ENCODE measurements at regions not wholly inside any gene's neighbourhood (a gene's known extent, or its start where the extent isn't known, plus 50 kb on each side); places are given as distances from the start of the nearest gene placed in this dataset.
A peak's percentile ranks its signal among the peaks of the same experiment; 100 is the strongest.

GRCh38 chr5:74015716-74016115 lies 389.7 kb downstream of the ARHGEF28 start (continued):
- TF ChIP-seq ZNF426 (tag by site-specific recombination; IDR thresholded peaks at IDR 0.05) (no peak), SP3 (tag by site-specific recombination; IDR thresholded peaks at IDR 0.05) (no peak), ZNF146 (tag by site-specific recombination; IDR thresholded peaks at IDR 0.05) (no peak), ZNF335 (tag by site-specific recombination; conservative IDR thresholded peaks at IDR 0.05) (no peak), ZNF416 (tag by site-specific recombination; IDR thresholded peaks at IDR 0.05) (no peak), ZNF248 (tag by site-specific recombination; IDR thresholded peaks at IDR 0.05) (no peak), ZNF529 (tag by site-specific recombination; IDR thresholded peaks at IDR 0.05; ENCODE audit: insufficient replicate concordance) (no peak), ZNF354C (tag by site-specific recombination; IDR thresholded peaks at IDR 0.05; ENCODE audit: borderline replicate concordance, low read depth) (no peak), REST (tag by site-specific recombination; IDR thresholded peaks at IDR 0.05) (no peak), ZBTB20 (tag by site-specific recombination; IDR thresholded peaks at IDR 0.05) (no peak), ZNF645 (tag by site-specific recombination; IDR thresholded peaks at IDR 0.05) (no peak), ZNF138 (tag by site-specific recombination; IDR thresholded peaks at IDR 0.05; ENCODE audit: borderline replicate concordance) (no peak), ZBTB49 (tag by site-specific recombination; IDR thresholded peaks at IDR 0.05; ENCODE audit: low read depth) (no peak)

GRCh38 chr5:74013222-74013621 lies 387.2 kb downstream of the ARHGEF28 start:
- POLR2A ChIA-PET, result no interaction called here
- CTCF ChIA-PET, result no interaction called here

GRCh38 chr5:74009502-74009901 lies 383.5 kb downstream of the ARHGEF28 start:
- POLR2A ChIA-PET, result no interaction called here
- no peaks in the 10 kb centered on the region for H3K4me1 ChIP-seq (ENCODE audit: control insufficient read depth, insufficient read depth, low read length)
- TF ChIP-seq ZFHX2 (tag by site-specific recombination; conservative IDR thresholded peaks at IDR 0.05) (no peak), ZNF155 (tag by site-specific recombination; IDR thresholded peaks at IDR 0.05) (no peak), ZNF112 (tag by site-specific recombination; IDR thresholded peaks at IDR 0.05) (0 out of 2 replicates have a peak, but pooled peaks have one; percentile 53), SALL2 (tag by site-specific recombination; IDR thresholded peaks at IDR 0.05; ENCODE audit: borderline replicate concordance) (no peak), ZNF501 (tag by site-specific recombination; IDR thresholded peaks at IDR 0.05) (no peak), ZNF211 (tag by site-specific recombination; IDR thresholded peaks at IDR 0.05; ENCODE audit: low read depth) (no peak), ZNF280C (tag by site-specific recombination; IDR thresholded peaks at IDR 0.05) (no peak), ZNF394 (tag by site-specific recombination; IDR thresholded peaks at IDR 0.05; ENCODE audit: borderline replicate concordance) (no peak), ZNF214 (tag by site-specific recombination; IDR thresholded peaks at IDR 0.05; ENCODE audit: borderline replicate concordance) (no peak), BCL11A (tag by site-specific recombination; IDR thresholded peaks at IDR 0.05; ENCODE audit: low read depth) (no peak), ZNF629 (tag by site-specific recombination; IDR thresholded peaks at IDR 0.05) (peak; percentile 40; the same call in 1 of the 2 replicates), GLI2 (tag by site-specific recombination; IDR thresholded peaks at IDR 0.05; ENCODE audit: borderline replicate concordance, low read depth) (no peak)

More at GRCh38 chr5:74013222-74013621, 387.2 kb downstream of the ARHGEF28 start:
- TF ChIP-seq SP7 (tag by site-specific recombination; IDR thresholded peaks at IDR 0.05), result peak; percentile 97
- no peak for TF ChIP-seq ZSCAN30 (tag by site-specific recombination; IDR thresholded peaks at IDR 0.05)
- peaks cover 12% of the 10 kb centered on the region for H3K4me1 ChIP-seq (ENCODE audit: control insufficient read depth, insufficient read depth, low read length)
- H3K9me3 ChIP-seq (ENCODE audit: control insufficient read depth, insufficient read depth, low read depth, low read length), result no peaks in the 10 kb centered on the region
- H3K27ac ChIP-seq (ENCODE audit: extremely low read depth, low read depth, low read length), result no peak overlapping the region
- no peaks in the 10 kb centered on the region for H3K36me3 ChIP-seq (ENCODE audit: control insufficient read depth in 2 of 2, insufficient read depth in 1 of 2, low read length in 2 of 2)
- no peak overlapping the region for H3K4me3 ChIP-seq (ENCODE audit: low read depth, low read length)

More at GRCh38 chr5:74009502-74009901, 383.5 kb downstream of the ARHGEF28 start:
- CTCF ChIA-PET, result interaction anchor here (0.7 kb wide), 1 partner anchor 202 kb away, joined by 6 read pairs; no protein-coding TSS in a partner anchor
- Histone ChIP-seq H3K36me3 (ENCODE audit: control insufficient read depth in 2 of 2, insufficient read depth in 1 of 2, low read length in 2 of 2) (no peaks in the 10 kb centered on the region), H3K9me3 (ENCODE audit: control insufficient read depth, insufficient read depth, low read depth, low read length) (no peaks in the 10 kb centered on the region), H3K27ac (ENCODE audit: extremely low read depth, low read depth, low read length) (no peak overlapping the region), H3K4me3 (ENCODE audit: low read depth, low read length) (no peak overlapping the region)

Measured in HEK293 (cell line).